K562 (cell line): ENCODE measurements at regions not wholly inside any gene's neighbourhood (a gene's known extent, or its start where the extent isn't known, plus 50 kb on each side); places are given as distances from the start of the nearest gene placed in this dataset.

Source experiments
- ATAC-seq: fragments of 200-7000 bp; cut with Tn5 transposase; 3 replicates; pipeline ENCODE4 v1.9.1; 2020; ENCODE audit warnings: moderate library complexity
- BruUV-seq: library from RNA; stranded (reverse); fragments of 400-500 nt; replicated peaks from 2 replicates; lab custom pipeline; 2021; lab: Mats Ljungman, UMichigan
- CTCF ChIA-PET: fragments of 300-600 bp; formaldehyde crosslinking; extraction: SDS; loops from one replicate; lab custom pipeline; 2021; ENCODE audit warnings: low intra/inter-chr PET ratio; lab: Yijun Ruan, JAX
- POLR2A ChIA-PET: fragments of 300-600, 350-650 bp; sonication (Branson Sonifier 250); formaldehyde crosslinking; extraction: SDS; loops from one replicate; lab custom pipeline; 2021; ENCODE audit warnings: antibody characterized with exemption, inconsistent platforms; lab: Yijun Ruan, JAX
- DNase-seq, 4 experiments: peaks; one replicate each; pipeline versions ENCODE4 v3.0.0 to v3.0.0-alpha.2; 2011 to 2018; ENCODE audit warnings: low spot score in 3 of 4, mixed read lengths in 3 of 4; ENCODE audit errors: extremely low read depth in 1 of 4
- FAIRE-seq: peaks from 2 replicates; lab custom pipeline; 2011; peaks lifted over from hg19 to GRCh38; lab: Jason Lieb, UNC
- H2AFZ ChIP-seq: 2 replicates; pipeline ENCODE4 v1.6.0; 2011; ENCODE audit warnings: low read depth, low read length, control low read depth, inconsistent platforms
- H3K27ac ChIP-seq: fragments of 200-600 bp; 3 replicates; pipeline ENCODE4 v1.8.0; 2011; ENCODE audit warnings: low read depth, mild to moderate bottlenecking, control low read depth, inconsistent platforms, low read length, moderate library complexity, mixed read lengths; ENCODE audit errors: extremely low read depth
- H3K27me3 ChIP-seq, 2 experiments: fragments of 300-600 bp in 1 of 2; 2 replicates in 1 of 2; 3 replicates in 1 of 2; pipeline versions ENCODE4 v1.6.0 to v1.8.0; 2011; ENCODE audit warnings: inconsistent platforms in 2 of 2, low read length in 2 of 2, mild to moderate bottlenecking in 1 of 2, mixed read lengths in 1 of 2, moderate library complexity in 1 of 2; ENCODE audit not compliant: control insufficient read depth in 2 of 2, insufficient read depth in 2 of 2
- H3K36me3 ChIP-seq: fragments of 300-600 bp; 3 replicates; pipeline ENCODE4 v1.8.0; 2011; ENCODE audit warnings: mild to moderate bottlenecking, low read length, inconsistent platforms; ENCODE audit not compliant: control insufficient read depth, insufficient read depth
- H3K4me1 ChIP-seq, 2 experiments: fragments of 200-600 bp in 1 of 2; replicated peaks in 1 of 2; 2 replicates in 1 of 2; 3 replicates in 1 of 2; pipeline versions ENCODE4 v1.5.1 to v1.8.0; 2011; ENCODE audit warnings: inconsistent platforms in 2 of 2, low read length in 2 of 2, mild to moderate bottlenecking in 1 of 2, mixed read lengths in 1 of 2, moderate library complexity in 1 of 2; ENCODE audit not compliant: control insufficient read depth in 2 of 2, insufficient read depth in 2 of 2
- H3K4me2 ChIP-seq: 2 replicates; pipeline ENCODE4 v1.6.1; 2011; ENCODE audit warnings: low read length, control low read depth, inconsistent platforms, mixed read lengths; ENCODE audit not compliant: insufficient read depth
- H3K4me3 ChIP-seq: fragments of 200-600 bp; sonication (generic), shearing (Covaris generic); 2 replicates; pipeline ENCODE4 v1.5.1; 2016; ENCODE audit warnings: control low read depth, inconsistent platforms
- H3K79me2 ChIP-seq: fragments of 200-600 bp; 3 replicates; pipeline ENCODE4 v1.8.0; 2011; ENCODE audit warnings: low read length, inconsistent platforms; ENCODE audit not compliant: control insufficient read depth, insufficient read depth
- H3K9ac ChIP-seq, 2 experiments: 2 replicates each; pipeline versions ENCODE4 v1.6.0 to v1.6.1; 2011; ENCODE audit warnings: low read depth in 2 of 2, low read length in 2 of 2, control low read depth in 1 of 2, inconsistent platforms in 1 of 2, mild to moderate bottlenecking in 1 of 2, mixed read lengths in 1 of 2; ENCODE audit not compliant: insufficient read depth in 1 of 2
- H3K9me1 ChIP-seq: one replicate; pipeline ENCODE4 v1.6.0; 2011; ENCODE audit warnings: inconsistent platforms, mild to moderate bottlenecking, low read length, moderate library complexity; ENCODE audit not compliant: control insufficient read depth, insufficient read depth
- H3K9me3 ChIP-seq: replicated peaks from 2 replicates; pipeline ENCODE4 v1.5.1; 2011; ENCODE audit warnings: low read depth, low read length, inconsistent platforms; ENCODE audit not compliant: control insufficient read depth, insufficient read depth
- H4K20me1 ChIP-seq: replicated peaks from 2 replicates; pipeline ENCODE4 v1.6.1; 2011; ENCODE audit warnings: low read length, inconsistent platforms, mixed read lengths; ENCODE audit not compliant: control insufficient read depth, insufficient read depth
- CEBPG ChIP-seq, 3 experiments: fragments of 200-800 bp in 1 of 3; sonication (Bioruptor generic) in 1 of 3; sonication (generic) in 1 of 3; formaldehyde crosslinking in 1 of 3; IDR thresholded peaks in 2 of 3; conservative IDR thresholded peaks in 1 of 3; 2 replicates each; pipeline versions ENCODE4 v1.6.1 to v1.8.0; 2016 to 2022; ENCODE audit warnings: missing compliant biosample characterization in 2 of 3, missing genetic modification characterization in 2 of 3, mild to moderate bottlenecking in 1 of 3, missing genetic modification reagents in 1 of 3
- CREBBP ChIP-seq: IDR thresholded peaks from one replicate; pipeline ENCODE4 v1.6.1; 2012; ENCODE audit warnings: low read depth, mild to moderate bottlenecking, control low read depth, inconsistent platforms, low read length
- EGR1 ChIP-seq: fragments of 450-650 bp; conservative IDR thresholded peaks from 2 replicates; pipeline ENCODE4 v1.6.1; 2017; ENCODE audit warnings: mild to moderate bottlenecking
- FOXM1 ChIP-seq, 2 experiments: fragments of 450-650 bp in 1 of 2; sonication (generic) in 1 of 2; formaldehyde crosslinking in 1 of 2; IDR thresholded peaks; 2 replicates each; pipeline versions ENCODE4 v1.6.1 to v1.9.0; 2017 to 2022; ENCODE audit warnings: low read depth in 2 of 2, mild to moderate bottlenecking in 2 of 2, missing genetic modification reagents in 1 of 2, moderate library complexity in 1 of 2
- HMG20B ChIP-seq: fragments of 250-450 bp; sonication (Bioruptor Pico); IDR thresholded peaks from 2 replicates; pipeline ENCODE4 v1.5.0; 2021; ENCODE audit warnings: mild to moderate bottlenecking
- L3MBTL2 ChIP-seq: fragments of 450-650 bp; IDR thresholded peaks from 2 replicates; pipeline ENCODE4 v1.6.1; 2016; ENCODE audit warnings: mild to moderate bottlenecking, moderate library complexity
- NFXL1 ChIP-seq: fragments of 450-650 bp; formaldehyde crosslinking; IDR thresholded peaks from 2 replicates; pipeline ENCODE4 v1.4.0; 2021; ENCODE audit warnings: mild to moderate bottlenecking
- PHTF2 ChIP-seq: fragments of 250-450 bp; sonication (Bioruptor Pico); IDR thresholded peaks from 2 replicates; pipeline ENCODE4 v1.5.0; 2021; ENCODE audit warnings: mild to moderate bottlenecking
- POLR2B ChIP-seq: fragments of 450-650 bp; IDR thresholded peaks from 2 replicates; pipeline ENCODE4 v1.6.1; 2018; ENCODE audit warnings: low read depth; ENCODE audit not compliant: partially characterized antibody
- RBFOX2 ChIP-seq: fragments of 200-400 bp; formaldehyde crosslinking; IDR thresholded peaks from 2 replicates; pipeline ENCODE4 v1.6.1; 2017; ENCODE audit warnings: low read depth, mild to moderate bottlenecking, low read length, moderate library complexity
- TSC22D4 ChIP-seq: fragments of 450-650 bp; IDR thresholded peaks from 2 replicates; pipeline ENCODE4 v1.6.1; 2016; ENCODE audit warnings: missing genetic modification characterization, missing biosample characterization, control low read depth
- ZBTB12 ChIP-seq: fragments of 250-450 bp; sonication (Bioruptor Pico); IDR thresholded peaks from 2 replicates; pipeline ENCODE4 v1.4.0; 2020
- ZBTB34 ChIP-seq: fragments of 250-450 bp; sonication (Bioruptor Pico); IDR thresholded peaks from 2 replicates; pipeline ENCODE4 v1.8.0; 2021; ENCODE audit warnings: mild to moderate bottlenecking, moderate library complexity
- ZC3H11A ChIP-seq: IDR thresholded peaks from 2 replicates; pipeline ENCODE4 v1.6.1; 2012; ENCODE audit warnings: low read depth, low read length, improper control_type of control experiment
- ZNF134 ChIP-seq: fragments of 250-450 bp; sonication (Bioruptor Pico); conservative IDR thresholded peaks from 2 replicates; pipeline ENCODE4 v1.4.0; 2020
- ZNF277 ChIP-seq: fragments of 250-450 bp; sonication (Bioruptor Pico); IDR thresholded peaks from 2 replicates; pipeline ENCODE4 v1.8.0; 2022; ENCODE audit warnings: inconsistent platforms, mild to moderate bottlenecking, moderate library complexity, borderline replicate concordance
- ZNF668 ChIP-seq: fragments of 250-450 bp; sonication (Bioruptor Pico); IDR thresholded peaks from 2 replicates; pipeline ENCODE4 v1.8.0; 2022; ENCODE audit warnings: mild to moderate bottlenecking, inconsistent platforms
- in situ Hi-C: fragments of 300-500 bp; cut with MboI; formaldehyde crosslinking; loops from 4 replicates; pipeline ENCODE4 v1.15.0; 2018; ENCODE audit warnings: inconsistent platforms, mixed read lengths
- intact Hi-C: fragments of 100-400 bp; cut with micrococcal nuclease; formaldehyde crosslinking; loops from 2 replicates; pipeline ENCODE4 v1.14.2; 2022

GRCh38 chr1:76013206-76013581, 61.4 kb upstream of the ST6GALNAC3 start:
- no TSS peak for BruUV-seq
- no peaks in the 10 kb centered on the region for H3K4me1 ChIP-seq
- H3K4me2 ChIP-seq, result no peak overlapping the region
- no peak overlapping the region for H3K27ac ChIP-seq
- no peak for FAIRE-seq
- no peak for ATAC-seq
- H3K27me3 ChIP-seq, result no peaks in the 10 kb centered on the region
- no peaks in the 10 kb centered on the region for H3K9me1 ChIP-seq
- H2AFZ ChIP-seq, result no peak overlapping the region
- DNase-seq, result no peak
- no peaks in the 10 kb centered on the region for H3K79me2 ChIP-seq
- H3K4me3 ChIP-seq, result no peak overlapping the region
- H4K20me1 ChIP-seq, result no peaks in the 10 kb centered on the region
- H3K9me3 ChIP-seq, result no peaks in the 10 kb centered on the region
- H3K36me3 ChIP-seq, result no peaks in the 10 kb centered on the region
- in situ Hi-C loops (no loop called here), intact Hi-C loops (no loop called here)
- TF ChIP-seq TSC22D4 (tag) (no peak), ZNF277 (CRISPR knock-in tag) (no peak), POLR2B (no peak), FOXM1 (IDR thresholded peaks at IDR 0.05; ENCODE audit: low read depth) (no peak), FOXM1 (CRISPR knock-in tag; IDR thresholded peaks at IDR 0.05; ENCODE audit: low read depth) (no peak), ZBTB34 (CRISPR knock-in tag) (no peak), EGR1 (no peak), L3MBTL2 (no peak), NFXL1 (CRISPR knock-in tag) (no peak), CREBBP (no peak), ZC3H11A (no peak), CEBPG (CRISPR knock-in tag; IDR thresholded peaks at IDR 0.05) (no peak), CEBPG (tag; conservative IDR thresholded peaks at IDR 0.05 in 1 of 2, IDR thresholded peaks at IDR 0.05 in 1 of 2) (no peak), PHTF2 (no peak), HMG20B (CRISPR knock-in tag) (no peak), ZBTB12 (no peak), RBFOX2 (no peak), ZNF134 (CRISPR knock-in tag) (no peak), ZNF668 (no peak)
- POLR2A ChIA-PET, result no interaction called here
- CTCF ChIA-PET, result no interaction called here
- no peak overlapping the region for H3K9ac ChIP-seq
